ENCODE measurements at regions not wholly inside any gene's neighbourhood (a gene's known extent, or its start where the extent isn't known, plus 50 kb on each side); places are given as distances from the start of the nearest gene placed in this dataset.
A peak's percentile ranks its signal among the peaks of the same experiment; 100 is the strongest.

- TF ChIP-seq, protein P1, sequence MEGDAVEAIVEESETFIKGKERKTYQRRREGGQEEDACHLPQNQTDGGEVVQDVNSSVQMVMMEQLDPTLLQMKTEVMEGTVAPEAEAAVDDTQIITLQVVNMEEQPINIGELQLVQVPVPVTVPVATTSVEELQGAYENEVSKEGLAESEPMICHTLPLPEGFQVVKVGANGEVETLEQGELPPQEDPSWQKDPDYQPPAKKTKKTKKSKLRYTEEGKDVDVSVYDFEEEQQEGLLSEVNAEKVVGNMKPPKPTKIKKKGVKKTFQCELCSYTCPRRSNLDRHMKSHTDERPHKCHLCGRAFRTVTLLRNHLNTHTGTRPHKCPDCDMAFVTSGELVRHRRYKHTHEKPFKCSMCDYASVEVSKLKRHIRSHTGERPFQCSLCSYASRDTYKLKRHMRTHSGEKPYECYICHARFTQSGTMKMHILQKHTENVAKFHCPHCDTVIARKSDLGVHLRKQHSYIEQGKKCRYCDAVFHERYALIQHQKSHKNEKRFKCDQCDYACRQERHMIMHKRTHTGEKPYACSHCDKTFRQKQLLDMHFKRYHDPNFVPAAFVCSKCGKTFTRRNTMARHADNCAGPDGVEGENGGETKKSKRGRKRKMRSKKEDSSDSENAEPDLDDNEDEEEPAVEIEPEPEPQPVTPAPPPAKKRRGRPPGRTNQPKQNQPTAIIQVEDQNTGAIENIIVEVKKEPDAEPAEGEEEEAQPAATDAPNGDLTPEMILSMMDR (IDR thresholded peaks at IDR 0.05; ENCODE audit: unreplicated experiment in 3 of 3) = no peak
- no peaks in the 10 kb centered on the region for H3K9me3 Mint-ChIP-seq
These were observed 98.7 kb downstream of the GLUD2 start for GRCh38 chrX:121146059-121146628.

DNA sequence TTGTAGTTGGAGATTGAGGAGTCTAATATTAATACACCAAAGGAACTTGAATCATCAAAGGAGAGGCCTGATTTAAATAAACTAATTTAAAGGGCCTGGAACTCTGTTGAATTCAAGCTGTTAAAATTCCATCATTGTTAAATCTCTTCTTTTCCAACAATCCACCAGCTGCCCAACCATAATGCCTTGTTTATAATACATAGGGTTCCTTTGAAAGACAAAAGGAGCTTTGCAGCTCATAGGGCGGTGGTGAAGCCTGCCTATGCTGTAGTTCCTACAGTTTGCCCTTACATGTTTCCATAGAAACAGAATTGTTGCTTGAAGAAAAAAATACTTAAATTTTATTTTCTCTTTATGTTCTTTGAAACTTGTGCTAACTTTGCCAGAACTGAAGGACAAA lies 102.8 kb downstream of the GLUD2 start:
- Mint-ChIP-seq H3K27ac (no peak overlapping the region), H3K27me3 (ENCODE audit: low read depth) (no peaks in the 10 kb centered on the region), H3K36me3 (ENCODE audit: low read depth) (no peaks in the 10 kb centered on the region), H3K4me1 (no peaks in the 10 kb centered on the region), H3K9me3 (peaks cover 18% of the 10 kb centered on the region), H3K4me3 (no peak overlapping the region)
- TF ChIP-seq, protein P1 (IDR thresholded peaks at IDR 0.05; ENCODE audit: unreplicated experiment in 3 of 3) = no peak

More at GRCh38 chrX:121146059-121146628, 98.7 kb downstream of the GLUD2 start:
- Mint-ChIP-seq H3K36me3 (ENCODE audit: low read depth) (no peaks in the 10 kb centered on the region), H3K4me3 (no peak overlapping the region), H3K27me3 (ENCODE audit: low read depth) (no peaks in the 10 kb centered on the region), H3K27ac (no peak overlapping the region), H3K4me1 (no peaks in the 10 kb centered on the region)

DNA sequence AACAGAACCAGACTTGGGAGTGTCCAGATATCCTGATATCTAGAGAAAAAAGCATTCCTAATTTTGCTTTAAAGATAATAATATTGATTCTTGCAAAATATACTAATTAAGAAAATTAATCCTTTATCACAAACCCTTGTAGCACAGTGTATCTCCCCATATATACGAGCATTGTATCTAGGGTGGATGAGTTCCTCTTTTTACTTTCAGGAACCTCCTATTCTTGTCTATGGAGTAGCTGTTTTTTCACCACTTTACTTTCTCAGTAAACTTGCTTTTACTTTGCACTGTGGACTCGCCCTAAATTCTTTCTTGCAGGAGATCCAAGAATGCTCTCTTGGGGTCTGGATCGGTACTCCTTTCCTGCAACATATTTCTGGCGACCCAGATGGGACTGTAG lies 103.9 kb downstream of the GLUD2 start:
- H3K4me3 Mint-ChIP-seq = no peak overlapping the region
- H3K36me3 Mint-ChIP-seq (ENCODE audit: low read depth) = no peaks in the 10 kb centered on the region
- TF ChIP-seq, protein P1 (IDR thresholded peaks at IDR 0.05; ENCODE audit: unreplicated experiment in 3 of 3) = no peak
- H3K4me1 Mint-ChIP-seq = no peaks in the 10 kb centered on the region
- no peaks in the 10 kb centered on the region for H3K27me3 Mint-ChIP-seq (ENCODE audit: low read depth)
- no peak overlapping the region for H3K27ac Mint-ChIP-seq
- H3K9me3 Mint-ChIP-seq = peaks cover 19% of the 10 kb centered on the region

DNA sequence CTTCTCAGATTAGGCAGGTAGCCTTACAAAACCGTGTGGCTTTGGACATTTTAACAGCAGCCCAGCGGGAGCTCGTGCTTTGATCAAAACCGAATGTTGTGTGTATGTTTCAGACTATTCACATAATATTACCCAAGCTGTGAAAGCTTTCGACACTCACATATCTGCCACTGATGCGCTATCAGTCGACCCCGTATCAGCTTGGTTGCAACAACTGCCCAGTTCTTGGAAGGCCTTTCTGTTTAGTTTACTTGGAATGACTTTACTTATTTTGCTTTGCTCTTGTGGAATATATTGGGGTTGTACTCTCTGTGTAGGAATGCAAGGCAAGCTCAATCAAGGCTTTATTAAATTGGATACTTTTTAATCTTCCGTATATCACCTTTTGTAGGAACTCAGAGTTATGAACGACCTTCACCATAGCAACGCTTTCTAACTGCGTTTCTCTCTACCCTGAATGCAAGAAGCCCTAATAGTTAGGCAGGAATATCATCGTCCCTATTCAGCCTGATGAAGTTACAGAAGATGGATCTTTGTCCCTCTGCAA lies 107.5 kb downstream of the GLUD2 start:
- TF ChIP-seq, protein P1 (IDR thresholded peaks at IDR 0.05; ENCODE audit: unreplicated experiment in 3 of 3) = no peak

DNA sequence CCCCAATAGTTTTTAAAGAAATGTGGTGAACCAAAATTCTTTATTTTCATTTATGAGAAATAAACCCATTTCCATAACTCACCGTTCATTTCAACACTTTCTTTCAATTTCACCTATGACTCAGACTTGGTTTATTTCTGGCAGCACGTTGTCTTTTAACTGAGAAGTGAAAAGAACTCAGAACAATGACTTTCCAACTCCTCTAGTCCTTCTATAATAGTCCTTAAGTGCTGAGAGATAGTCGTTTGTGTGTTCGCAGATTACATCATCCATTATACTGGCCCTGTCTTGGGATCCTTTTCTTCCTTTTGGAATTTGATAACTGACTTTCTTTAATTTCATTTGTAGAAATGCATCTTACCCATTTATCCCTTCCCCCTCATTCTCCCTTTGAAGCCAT lies 113.6 kb downstream of the GLUD2 start:
- Mint-ChIP-seq H3K27me3 (ENCODE audit: low read depth) (no peaks in the 10 kb centered on the region), H3K27ac (peak overlapping the region in 1 of 3 experiments; percentile 0), H3K36me3 (ENCODE audit: low read depth) (no peaks in the 10 kb centered on the region), H3K4me1 (peaks cover 26% of the 10 kb centered on the region), H3K4me3 (no peak overlapping the region), H3K9me3 (peaks cover 4% of the 10 kb centered on the region)
- TF ChIP-seq, protein P1 (IDR thresholded peaks at IDR 0.05; ENCODE audit: unreplicated experiment in 3 of 3) = no peak

More for the DNA sequence above, 107.5 kb downstream of the GLUD2 start:
- no peaks in the 10 kb centered on the region for H3K36me3 Mint-ChIP-seq (ENCODE audit: low read depth)
- H3K4me1 Mint-ChIP-seq = peaks cover 12% of the 10 kb centered on the region
- H3K4me3 Mint-ChIP-seq = no peak overlapping the region
- H3K9me3 Mint-ChIP-seq = peaks cover 23% of the 10 kb centered on the region
- H3K27ac Mint-ChIP-seq = no peak overlapping the region
- H3K27me3 Mint-ChIP-seq (ENCODE audit: low read depth) = no peaks in the 10 kb centered on the region

- H3K4me1 Mint-ChIP-seq = peaks cover 26% of the 10 kb centered on the region
- no peaks in the 10 kb centered on the region for H3K36me3 Mint-ChIP-seq (ENCODE audit: low read depth)
- peaks cover 4% of the 10 kb centered on the region for H3K9me3 Mint-ChIP-seq
- H3K27me3 Mint-ChIP-seq (ENCODE audit: low read depth) = no peaks in the 10 kb centered on the region
- H3K27ac Mint-ChIP-seq = peak overlapping the region in 1 of 3 experiments; percentile 0
- TF ChIP-seq, protein P1 (IDR thresholded peaks at IDR 0.05; ENCODE audit: unreplicated experiment in 3 of 3) = no peak
- H3K4me3 Mint-ChIP-seq = no peak overlapping the region
These were observed 114.1 kb downstream of the GLUD2 start for GRCh38 chrX:121161501-121161933.

Data from nephron (organoid).